ENCODE measurements at regions not wholly inside any gene's neighbourhood (a gene's known extent, or its start where the extent isn't known, plus 50 kb on each side); places are given as distances from the start of the nearest gene placed in this dataset.

- TF ChIP-seq JUN (IDR thresholded peaks at IDR 0.05; ENCODE audit: low read depth, low read length) (no peak), EP300 (IDR thresholded peaks at IDR 0.05; ENCODE audit: borderline replicate concordance in 1 of 2, low read depth in 2 of 2, low read length in 2 of 2) (no peak), POLR2AphosphoS5 (IDR thresholded peaks at IDR 0.05; ENCODE audit: low read depth, low read length) (no peak), FOSL1 (IDR thresholded peaks at IDR 0.05; ENCODE audit: insufficient read depth, low read depth, low read length) (no peak), CTCF (IDR thresholded peaks at IDR 0.05; ENCODE audit: control extremely low read depth in 1 of 3, insufficient read depth in 1 of 3, low read depth in 1 of 3, low read length in 3 of 3) (no peak), SP1 (IDR thresholded peaks at IDR 0.05; ENCODE audit: low read depth, low read length) (no peak), HDAC6 (IDR thresholded peaks at IDR 0.05; ENCODE audit: low read depth, low read length) (no peak), POLR2A (IDR thresholded peaks at IDR 0.05; ENCODE audit: control extremely low read depth in 1 of 2, low read depth in 2 of 2, low read length in 2 of 2) (no peak), SAP30 (IDR thresholded peaks at IDR 0.05; ENCODE audit: insufficient read depth, insufficient replicate concordance, low read length) (no peak)
- TF ChIP-seq, protein P1, sequence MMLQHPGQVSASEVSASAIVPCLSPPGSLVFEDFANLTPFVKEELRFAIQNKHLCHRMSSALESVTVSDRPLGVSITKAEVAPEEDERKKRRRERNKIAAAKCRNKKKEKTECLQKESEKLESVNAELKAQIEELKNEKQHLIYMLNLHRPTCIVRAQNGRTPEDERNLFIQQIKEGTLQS (IDR thresholded peaks at IDR 0.05; ENCODE audit: insufficient read depth, low read depth, low read length) = no peak
These were observed 228.2 kb downstream of the TLE1 start for GRCh38 chr9:81461196-81461595.
